GM23338 (cell line): ENCODE measurements at regions not wholly inside any gene's neighbourhood (a gene's known extent, or its start where the extent isn't known, plus 50 kb on each side); places are given as distances from the start of the nearest gene placed in this dataset.

Source experiments
- ATAC-seq: fragments of 200-7000 bp; cut with Tn5 transposase; 3 replicates; pipeline ENCODE4 v1.9.1; 2020
- DNase-seq: peaks from one replicate; pipeline ENCODE4 v3.0.0-alpha.2; 2015; ENCODE audit warnings: low spot score
- H2AFZ ChIP-seq: fragments of 200-600 bp; sonication (generic); 2 replicates; pipeline ENCODE4 v1.8.0; 2016; ENCODE audit warnings: antibody characterized with exemption, mild to moderate bottlenecking, moderate library complexity
- H3F3A ChIP-seq: fragments of 200-600 bp; sonication (generic); replicated peaks from 2 replicates; pipeline ENCODE4 v1.8.0; 2017; ENCODE audit warnings: antibody characterized with exemption, mixed run types, low read depth
- H3K27ac ChIP-seq: fragments of 200-600 bp; sonication (generic); 2 replicates; pipeline ENCODE4 v1.6.1; 2016; ENCODE audit warnings: low read depth
- H3K27me3 ChIP-seq: fragments of 200-600 bp; sonication (generic); 2 replicates; pipeline ENCODE4 v1.8.0; 2016; ENCODE audit warnings: mild to moderate bottlenecking, mixed run types, moderate library complexity; ENCODE audit not compliant: insufficient read depth
- H3K36me3 ChIP-seq: fragments of 200-600 bp; sonication (generic); 2 replicates; pipeline ENCODE4 v1.8.0; 2016; ENCODE audit warnings: mild to moderate bottlenecking; ENCODE audit not compliant: insufficient read depth
- H3K4me1 ChIP-seq: fragments of 200-600 bp; sonication (generic); 2 replicates; pipeline ENCODE4 v1.8.0; 2016; ENCODE audit warnings: mild to moderate bottlenecking, moderate library complexity; ENCODE audit not compliant: insufficient read depth
- H3K4me2 ChIP-seq: fragments of 200-600 bp; sonication (generic); 2 replicates; pipeline ENCODE4 v1.7.1; 2017; ENCODE audit warnings: mixed run types
- H3K4me3 ChIP-seq: fragments of 200-600 bp; sonication (generic); 2 replicates; pipeline ENCODE4 v1.6.1; 2016; ENCODE audit warnings: mixed run types
- H3K79me2 ChIP-seq: fragments of 200-600 bp; sonication (generic); replicated peaks from 2 replicates; pipeline ENCODE4 v1.8.0; 2017; ENCODE audit warnings: mild to moderate bottlenecking; ENCODE audit not compliant: insufficient read depth
- H3K9me2 ChIP-seq: fragments of 200-600 bp; sonication (generic); 2 replicates; pipeline ENCODE4 v1.8.0; 2017; ENCODE audit not compliant: insufficient read depth
- H4K20me1 ChIP-seq: fragments of 200-600 bp; sonication (generic); replicated peaks from 2 replicates; pipeline ENCODE4 v1.8.0; 2017; ENCODE audit warnings: mild to moderate bottlenecking; ENCODE audit not compliant: insufficient read depth
- H3K27ac Mint-ChIP-seq: 2 replicates; pipeline ENCODE4 v1.8.0; 2020; ENCODE audit warnings: inconsistent platforms, mild to moderate bottlenecking, moderate library complexity, mixed read lengths
- H3K27me3 Mint-ChIP-seq: 3 replicates; pipeline ENCODE4 v1.8.0; 2022; ENCODE audit warnings: low read depth, mild to moderate bottlenecking, moderate library complexity, mixed read lengths, inconsistent platforms; ENCODE audit not compliant: insufficient read depth, poor library complexity
- H3K36me3 Mint-ChIP-seq: 3 replicates; pipeline ENCODE4 v1.8.0; 2021; ENCODE audit warnings: low read depth, mild to moderate bottlenecking, inconsistent platforms, moderate library complexity, mixed read lengths
- H3K4me1 Mint-ChIP-seq: 3 replicates; pipeline ENCODE4 v1.8.0; 2020; ENCODE audit warnings: mild to moderate bottlenecking, inconsistent platforms, mixed read lengths
- H3K4me3 Mint-ChIP-seq: 3 replicates; pipeline ENCODE4 v1.8.0; 2021; ENCODE audit warnings: moderate library complexity, mild to moderate bottlenecking, inconsistent platforms, mixed read lengths
- H3K9me3 Mint-ChIP-seq: 3 replicates; pipeline ENCODE4 v1.8.0; 2020; ENCODE audit warnings: moderate library complexity, mild to moderate bottlenecking, inconsistent platforms, mixed read lengths
- CREB1 ChIP-seq: fragments of 250-450 bp; sonication (Bioruptor Pico); IDR thresholded peaks from 2 replicates; pipeline ENCODE4 v1.5.0; 2020; ENCODE audit warnings: low read depth, mild to moderate bottlenecking, moderate library complexity
- ETS1 ChIP-seq: IDR thresholded peaks from 2 replicates; pipeline ENCODE4 v1.6.1; 2016; ENCODE audit warnings: antibody characterized with exemption
- EZH2phosphoT487 ChIP-seq: fragments of 200-600 bp; sonication (generic); IDR thresholded peaks from one replicate; pipeline ENCODE4 v1.8.1; 2018; ENCODE audit warnings: antibody characterized with exemption; ENCODE audit not compliant: unreplicated experiment
- NANOG ChIP-seq: IDR thresholded peaks from 2 replicates; pipeline ENCODE4 v1.6.1; 2016; ENCODE audit warnings: antibody characterized with exemption, borderline replicate concordance
- REST ChIP-seq: IDR thresholded peaks from one replicate; pipeline ENCODE4 v1.6.1; 2018; ENCODE audit warnings: antibody characterized with exemption; ENCODE audit not compliant: unreplicated experiment
- ZNF114 ChIP-seq: fragments of 250-450 bp; sonication (Bioruptor Pico); IDR thresholded peaks from 2 replicates; pipeline ENCODE4 v1.5.0; 2020; ENCODE audit warnings: mild to moderate bottlenecking, moderate library complexity
- ZNF462 ChIP-seq: fragments of 250-450 bp; sonication (Bioruptor Pico); IDR thresholded peaks from 2 replicates; pipeline ENCODE4 v1.5.0; 2020; ENCODE audit warnings: mild to moderate bottlenecking, moderate library complexity

- TF ChIP-seq ZNF462 (CRISPR knock-in tag), result no peak
Observed at GRCh38 chr1:218946147-218946546, 227.5 kb upstream of the LYPLAL1 start (continued).

- Histone ChIP-seq H3F3A (no peaks in the 10 kb centered on the region), H2AFZ (no peak overlapping the region), H4K20me1 (no peaks in the 10 kb centered on the region), H3K4me3 (no peak overlapping the region), H3K4me1 (no peaks in the 10 kb centered on the region), H3K79me2 (no peaks in the 10 kb centered on the region), H3K27me3 (no peaks in the 10 kb centered on the region), H3K9me2 (peaks cover 15% of the 10 kb centered on the region; the same call in 1 of the 2 replicates), H3K27ac (no peak overlapping the region), H3K4me2 (no peak overlapping the region), H3K36me3 (no peaks in the 10 kb centered on the region)
- H3K4me1 Mint-ChIP-seq, result no peaks in the 10 kb centered on the region
- H3K36me3 Mint-ChIP-seq, result no peaks in the 10 kb centered on the region
- ATAC-seq (no peak), DNase-seq (no peak)
- no peak overlapping the region for H3K4me3 Mint-ChIP-seq
- peaks cover 3% of the 10 kb centered on the region for H3K27me3 Mint-ChIP-seq
- no peak overlapping the region for H3K27ac Mint-ChIP-seq
- H3K9me3 Mint-ChIP-seq, result no peaks in the 10 kb centered on the region
- TF ChIP-seq NANOG (no peak), CREB1 (CRISPR knock-in tag) (no peak), ETS1 (no peak), EZH2phosphoT487 (no peak), ZNF114 (CRISPR knock-in tag) (no peak), REST (no peak)
Observed at GRCh38 chr1:218948446-218948845, 225.2 kb upstream of the LYPLAL1 start.
